ENCODE measurements at regions not wholly inside any gene's neighbourhood (a gene's known extent, or its start where the extent isn't known, plus 50 kb on each side); places are given as distances from the start of the nearest gene placed in this dataset.

GRCh38 chr15:62737551-62737950 lies 305.0 kb upstream of the TPM1 start:
- TF ChIP-seq CEBPB (IDR thresholded peaks at IDR 0.05) (no peak), EGR1 (IDR thresholded peaks at IDR 0.05) (no peak), MAX (IDR thresholded peaks at IDR 0.05) (no peak), YY1 (IDR thresholded peaks at IDR 0.05; ENCODE audit: low read depth) (no peak), FOXM1 (IDR thresholded peaks at IDR 0.05; ENCODE audit: borderline replicate concordance, low read depth) (no peak), TAF1 (IDR thresholded peaks at IDR 0.05; ENCODE audit: low read depth) (no peak), RAD21 (IDR thresholded peaks at IDR 0.05; ENCODE audit: low read depth) (no peak), CREB1 (IDR thresholded peaks at IDR 0.05; ENCODE audit: low read depth) (no peak), REST (IDR thresholded peaks at IDR 0.05; ENCODE audit: low read depth) (no peak)

- TF ChIP-seq USF1 (IDR thresholded peaks at IDR 0.05): no peak
- TF ChIP-seq EP300 (IDR thresholded peaks at IDR 0.05; ENCODE audit: borderline replicate concordance): no peak
- no peak for TF ChIP-seq ZBTB7A (IDR thresholded peaks at IDR 0.05; ENCODE audit: low read depth)
- TF ChIP-seq REST (IDR thresholded peaks at IDR 0.05; ENCODE audit: low read depth): no peak
- TF ChIP-seq TCF12 (IDR thresholded peaks at IDR 0.05; ENCODE audit: low read depth): no peak
- no peak for TF ChIP-seq FOXM1 (IDR thresholded peaks at IDR 0.05; ENCODE audit: borderline replicate concordance, low read depth)
- TF ChIP-seq EGR1 (IDR thresholded peaks at IDR 0.05): no peak
- no peak for TF ChIP-seq TEAD4 (IDR thresholded peaks at IDR 0.05)
- no peak for TF ChIP-seq NFIC (IDR thresholded peaks at IDR 0.05)
- TF ChIP-seq MAX (IDR thresholded peaks at IDR 0.05): no peak
Measured at GRCh38 chr15:62739082-62739481, 303.5 kb upstream of the TPM1 start.

- TF ChIP-seq NFIC (IDR thresholded peaks at IDR 0.05): no peak
- no peak for TF ChIP-seq ZBTB7A (IDR thresholded peaks at IDR 0.05; ENCODE audit: low read depth)
- no peak for TF ChIP-seq TCF12 (IDR thresholded peaks at IDR 0.05; ENCODE audit: low read depth)
- TF ChIP-seq FOXM1 (IDR thresholded peaks at IDR 0.05; ENCODE audit: borderline replicate concordance, low read depth): no peak
- no peak for TF ChIP-seq EGR1 (IDR thresholded peaks at IDR 0.05)
- TF ChIP-seq YY1 (IDR thresholded peaks at IDR 0.05; ENCODE audit: low read depth): no peak
- no peak for TF ChIP-seq TAF1 (IDR thresholded peaks at IDR 0.05; ENCODE audit: low read depth)
- no peak for TF ChIP-seq CEBPB (IDR thresholded peaks at IDR 0.05)
- TF ChIP-seq EP300 (IDR thresholded peaks at IDR 0.05; ENCODE audit: borderline replicate concordance): no peak
- no peak for TF ChIP-seq RAD21 (IDR thresholded peaks at IDR 0.05; ENCODE audit: low read depth)
- no peak for TF ChIP-seq MAX (IDR thresholded peaks at IDR 0.05)
- TF ChIP-seq CREB1 (IDR thresholded peaks at IDR 0.05; ENCODE audit: low read depth): no peak
- no peak for TF ChIP-seq TEAD4 (IDR thresholded peaks at IDR 0.05)
- no peak for TF ChIP-seq REST (IDR thresholded peaks at IDR 0.05; ENCODE audit: low read depth)
- no peak for TF ChIP-seq USF1 (IDR thresholded peaks at IDR 0.05)
Measured at GRCh38 chr15:62739507-62739906, 303.0 kb upstream of the TPM1 start.

- TF ChIP-seq TEAD4 (IDR thresholded peaks at IDR 0.05): no peak
- TF ChIP-seq CEBPB (IDR thresholded peaks at IDR 0.05): no peak
- TF ChIP-seq RAD21 (IDR thresholded peaks at IDR 0.05; ENCODE audit: low read depth): no peak
Measured at GRCh38 chr15:62740141-62741004, 302.2 kb upstream of the TPM1 start.
